OCI-M2 (cell line): ENCODE measurements at regions not wholly inside any gene's neighbourhood (a gene's known extent, or its start where the extent isn't known, plus 50 kb on each side); places are given as distances from the start of the nearest gene placed in this dataset.

Experiments used
- DNase-seq: peaks from one replicate; lab custom pipeline; 2025; ENCODE audit not compliant: unreplicated experiment; lab: John Stamatoyannopoulos, UW

GRCh38 chr5:167713896-167714295 is 577.5 kb upstream of the WWC1 start:
- no peak for DNase-seq

GRCh38 chr5:167716126-167716775 is 575.2 kb upstream of the WWC1 start:
- DNase-seq = no peak

GRCh38 chr5:167720259-167720658 is 571.2 kb upstream of the WWC1 start:
- DNase-seq = no peak

- DNase-seq = no peak
These were observed 570.7 kb upstream of the WWC1 start for GRCh38 chr5:167720676-167721260.

- no peak for DNase-seq
These were observed 569.5 kb upstream of the WWC1 start for GRCh38 chr5:167721926-167722440.

GRCh38 chr5:167723254-167723871 is 568.1 kb upstream of the WWC1 start:
- peak; percentile 1 for DNase-seq

GRCh38 chr5:167725264-167725663 is 566.2 kb upstream of the WWC1 start:
- DNase-seq = no peak

GRCh38 chr5:167725741-167726140 is 565.7 kb upstream of the WWC1 start:
- DNase-seq = no peak

- no peak for DNase-seq
These were observed 564.8 kb upstream of the WWC1 start for GRCh38 chr5:167726642-167727041.

GRCh38 chr5:167730121-167730520 is 561.3 kb upstream of the WWC1 start:
- DNase-seq = no peak

GRCh38 chr5:167730656-167731055 is 560.8 kb upstream of the WWC1 start:
- no peak for DNase-seq

GRCh38 chr5:167731951-167732350 is 559.5 kb upstream of the WWC1 start:
- no peak for DNase-seq

GRCh38 chr5:167732499-167732898 is 558.9 kb upstream of the WWC1 start:
- DNase-seq = no peak

GRCh38 chr5:167736992-167737391 is 554.5 kb upstream of the WWC1 start:
- DNase-seq = no peak

- DNase-seq = no peak
These were observed 547.6 kb upstream of the WWC1 start for GRCh38 chr5:167743695-167744464.

- no peak for DNase-seq
These were observed 545.6 kb upstream of the WWC1 start for GRCh38 chr5:167745868-167746267.

- no peak for DNase-seq
These were observed 540.9 kb upstream of the WWC1 start for GRCh38 chr5:167750586-167750985.

GRCh38 chr5:167752936-167753335 is 538.5 kb upstream of the WWC1 start:
- no peak for DNase-seq

GRCh38 chr5:167753725-167754490 is 537.5 kb upstream of the WWC1 start:
- DNase-seq = no peak

- DNase-seq = no peak
These were observed 536.9 kb upstream of the WWC1 start for GRCh38 chr5:167754501-167755021.

GRCh38 chr5:167755420-167755819 is 536.0 kb upstream of the WWC1 start:
- DNase-seq = no peak
